Daoy (cell line): ENCODE measurements at regions not wholly inside any gene's neighbourhood (a gene's known extent, or its start where the extent isn't known, plus 50 kb on each side); places are given as distances from the start of the nearest gene placed in this dataset.
A peak's percentile ranks its signal among the peaks of the same experiment; 100 is the strongest.

Source experiments
- DNase-seq: peaks from one replicate; pipeline ENCODE4 v3.0.0-alpha.2; 2015; ENCODE audit warnings: low read depth

GRCh38 chr3:31455524-31455923, 77.2 kb upstream of the STT3B start:
- no peak for DNase-seq

- DNase-seq = no peak
Observed at GRCh38 chr3:31456373-31456772, 76.4 kb upstream of the STT3B start.

GRCh38 chr3:31461426-31461825, 71.3 kb upstream of the STT3B start:
- DNase-seq = no peak

GRCh38 chr3:31462050-31462569, 70.6 kb upstream of the STT3B start:
- no peak for DNase-seq

GRCh38 chr3:31465999-31466398, 66.7 kb upstream of the STT3B start:
- no peak for DNase-seq

- no peak for DNase-seq
Observed at GRCh38 chr3:31466866-31467265, 65.9 kb upstream of the STT3B start.

GRCh38 chr3:31468433-31468832, 64.3 kb upstream of the STT3B start:
- no peak for DNase-seq

GRCh38 chr3:31469385-31469784, 63.3 kb upstream of the STT3B start:
- DNase-seq = no peak

GRCh38 chr3:31472479-31473390, 60.0 kb upstream of the STT3B start:
- peak; percentile 80 for DNase-seq

GRCh38 chr3:31476209-31476608, 56.5 kb upstream of the STT3B start:
- no peak for DNase-seq

GRCh38 chr3:31479431-31479830, 53.3 kb upstream of the STT3B start:
- no peak for DNase-seq

GRCh38 chr3:31481697-31482096, 51.0 kb upstream of the STT3B start:
- no peak for DNase-seq

GRCh38 chr3:31482493-31483200, 50.1 kb upstream of the STT3B start:
- no peak for DNase-seq
